ENCODE measurements at regions not wholly inside any gene's neighbourhood (a gene's known extent, or its start where the extent isn't known, plus 50 kb on each side); places are given as distances from the start of the nearest gene placed in this dataset.

DNA sequence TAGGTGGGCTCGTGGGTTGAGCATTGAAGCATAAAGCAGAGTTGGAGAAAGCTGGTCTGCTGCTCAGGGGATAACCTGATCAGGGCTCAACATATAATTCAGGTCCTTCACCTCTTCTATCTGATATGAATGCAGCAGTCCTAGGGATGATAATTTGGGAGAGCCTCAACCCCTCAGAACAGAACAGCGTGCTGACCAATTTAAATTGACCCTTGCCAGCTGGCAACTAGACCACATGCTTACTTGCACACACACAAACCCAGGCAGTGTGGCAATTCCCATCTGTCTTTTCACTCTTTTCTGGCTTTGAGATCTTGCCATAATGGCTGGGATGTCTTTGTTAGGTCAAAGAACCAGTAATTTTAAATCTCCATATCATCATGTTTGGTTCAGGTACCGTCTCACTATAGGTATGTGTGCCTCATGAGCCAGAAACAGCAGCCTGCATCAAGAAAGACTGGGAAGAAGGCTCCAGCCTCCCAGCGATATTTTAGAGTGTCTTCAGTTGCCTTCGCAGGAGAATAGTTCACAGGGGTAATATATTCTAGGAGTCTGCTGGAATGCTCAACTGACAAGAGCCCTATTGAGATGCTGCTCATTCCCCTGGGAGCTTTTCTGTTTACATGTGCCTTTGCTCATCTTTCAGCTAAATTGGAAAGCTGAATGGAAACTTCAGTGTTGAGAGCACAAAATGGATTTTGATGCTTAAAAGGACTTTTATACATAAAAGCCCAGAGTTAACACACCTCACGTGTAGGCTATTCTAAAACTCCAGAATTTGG is 497.6 kb downstream of the RASEF start:
- Histone ChIP-seq H3K9ac (ENCODE audit: extremely low read depth, low read length, poor library complexity, severe bottlenecking) (no peak overlapping the region), H3K27ac (ENCODE audit: low read depth, low read length) (no peak overlapping the region), H3K4me1 (ENCODE audit: control insufficient read depth, insufficient read depth, low read length) (no peaks in the 10 kb centered on the region), H3K9me3 (ENCODE audit: control insufficient read depth, low read length) (no peaks in the 10 kb centered on the region), H3K27me3 (ENCODE audit: control insufficient read depth, insufficient read depth, low read length, poor library complexity, severe bottlenecking) (no peaks in the 10 kb centered on the region), H3K36me3 (ENCODE audit: control insufficient read depth, insufficient read depth, low read length) (no peaks in the 10 kb centered on the region), H3K4me3 (ENCODE audit: low read length) (no peak overlapping the region)
- TF ChIP-seq, protein P1, sequence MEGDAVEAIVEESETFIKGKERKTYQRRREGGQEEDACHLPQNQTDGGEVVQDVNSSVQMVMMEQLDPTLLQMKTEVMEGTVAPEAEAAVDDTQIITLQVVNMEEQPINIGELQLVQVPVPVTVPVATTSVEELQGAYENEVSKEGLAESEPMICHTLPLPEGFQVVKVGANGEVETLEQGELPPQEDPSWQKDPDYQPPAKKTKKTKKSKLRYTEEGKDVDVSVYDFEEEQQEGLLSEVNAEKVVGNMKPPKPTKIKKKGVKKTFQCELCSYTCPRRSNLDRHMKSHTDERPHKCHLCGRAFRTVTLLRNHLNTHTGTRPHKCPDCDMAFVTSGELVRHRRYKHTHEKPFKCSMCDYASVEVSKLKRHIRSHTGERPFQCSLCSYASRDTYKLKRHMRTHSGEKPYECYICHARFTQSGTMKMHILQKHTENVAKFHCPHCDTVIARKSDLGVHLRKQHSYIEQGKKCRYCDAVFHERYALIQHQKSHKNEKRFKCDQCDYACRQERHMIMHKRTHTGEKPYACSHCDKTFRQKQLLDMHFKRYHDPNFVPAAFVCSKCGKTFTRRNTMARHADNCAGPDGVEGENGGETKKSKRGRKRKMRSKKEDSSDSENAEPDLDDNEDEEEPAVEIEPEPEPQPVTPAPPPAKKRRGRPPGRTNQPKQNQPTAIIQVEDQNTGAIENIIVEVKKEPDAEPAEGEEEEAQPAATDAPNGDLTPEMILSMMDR (conservative IDR thresholded peaks at IDR 0.05) = no peak
- Mint-ChIP-seq H3K4me3 (no peak overlapping the region), H3K27ac (no peak overlapping the region), H3K27me3 (ENCODE audit: insufficient read depth) (no peaks in the 10 kb centered on the region), H3K4me1 (no peaks in the 10 kb centered on the region), H3K9me3 (no peaks in the 10 kb centered on the region), H3K36me3 (ENCODE audit: low read depth) (no peaks in the 10 kb centered on the region)
- DNase-seq = no peak
- WGBS, 2 experiments (ENCODE audit: insufficient coverage in 1 of 2, insufficient read length in 1 of 2) = 87 to 92% methylated on average over 5 to 6 of the region's 6 CpGs

DNA sequence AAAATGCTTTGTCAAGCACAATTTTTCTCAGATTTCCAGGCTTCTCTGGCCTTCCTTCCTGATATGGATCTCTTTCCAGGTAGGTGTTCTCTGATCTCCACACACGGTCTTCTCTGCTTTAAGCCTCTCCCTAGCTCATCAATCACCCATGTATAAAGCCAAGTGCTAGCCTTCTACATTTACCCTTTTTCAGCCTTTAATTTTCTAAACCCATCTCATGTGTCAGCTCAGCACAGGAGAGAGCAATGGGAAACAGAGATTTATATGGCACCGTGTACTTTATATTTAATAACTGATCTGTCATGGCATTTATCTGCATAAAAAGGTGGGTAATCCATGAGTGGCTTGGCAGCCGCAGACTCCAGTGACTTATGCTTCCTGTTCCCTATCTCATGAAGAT is 495.0 kb downstream of the RASEF start:
- no peaks in the 10 kb centered on the region for H3K9me3 ChIP-seq (ENCODE audit: control insufficient read depth, low read length)
- no peaks in the 10 kb centered on the region for H3K36me3 Mint-ChIP-seq (ENCODE audit: low read depth)
- peaks cover 3% of the 10 kb centered on the region for H3K4me1 Mint-ChIP-seq
- no peaks in the 10 kb centered on the region for H3K4me1 ChIP-seq (ENCODE audit: control insufficient read depth, insufficient read depth, low read length)
- WGBS, 2 experiments (ENCODE audit: insufficient coverage in 1 of 2, insufficient read length in 1 of 2) = 71 to 89% methylated on average over 1 to 3 of the region's 3 CpGs
- no peak for DNase-seq
- H3K27me3 Mint-ChIP-seq (ENCODE audit: insufficient read depth) = no peaks in the 10 kb centered on the region
- no peak overlapping the region for H3K27ac Mint-ChIP-seq
- TF ChIP-seq, protein P1 (conservative IDR thresholded peaks at IDR 0.05) = no peak
- H3K27me3 ChIP-seq (ENCODE audit: control insufficient read depth, insufficient read depth, low read length, poor library complexity, severe bottlenecking) = no peaks in the 10 kb centered on the region
- no peak overlapping the region for H3K9ac ChIP-seq (ENCODE audit: extremely low read depth, low read length, poor library complexity, severe bottlenecking)
- H3K4me3 Mint-ChIP-seq = no peak overlapping the region
- no peak overlapping the region for H3K27ac ChIP-seq (ENCODE audit: low read depth, low read length)
- H3K4me3 ChIP-seq (ENCODE audit: low read length) = no peak overlapping the region
- H3K36me3 ChIP-seq (ENCODE audit: control insufficient read depth, insufficient read depth, low read length) = no peaks in the 10 kb centered on the region
- no peaks in the 10 kb centered on the region for H3K9me3 Mint-ChIP-seq

DNA sequence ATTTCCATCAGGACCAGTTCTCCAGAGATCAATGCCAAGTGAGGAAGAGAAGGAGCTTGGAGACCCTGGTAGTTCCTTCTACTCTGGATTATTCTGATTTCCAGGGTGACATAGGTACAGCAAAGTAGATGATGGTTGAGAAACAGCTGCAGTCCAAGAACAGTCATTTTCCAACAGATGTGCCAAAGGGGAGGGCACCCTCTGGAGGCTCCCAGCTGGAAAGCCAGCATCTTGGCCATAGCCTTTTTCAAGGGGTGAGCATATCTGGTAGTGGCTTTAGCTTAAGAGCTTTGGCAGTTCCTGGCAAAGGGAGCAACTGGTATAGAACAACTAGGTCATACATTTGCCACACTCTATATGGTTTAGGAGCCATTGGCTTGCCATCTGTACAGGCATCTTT is 492.7 kb downstream of the RASEF start:
- Histone ChIP-seq H3K36me3 (ENCODE audit: control insufficient read depth, insufficient read depth, low read length) (no peaks in the 10 kb centered on the region), H3K4me3 (ENCODE audit: low read length) (no peak overlapping the region), H3K9ac (ENCODE audit: extremely low read depth, low read length, poor library complexity, severe bottlenecking) (no peak overlapping the region), H3K27me3 (ENCODE audit: control insufficient read depth, insufficient read depth, low read length, poor library complexity, severe bottlenecking) (no peaks in the 10 kb centered on the region), H3K9me3 (ENCODE audit: control insufficient read depth, low read length) (peaks cover 9% of the 10 kb centered on the region), H3K27ac (ENCODE audit: low read depth, low read length) (no peak overlapping the region), H3K4me1 (ENCODE audit: control insufficient read depth, insufficient read depth, low read length) (no peaks in the 10 kb centered on the region)
- DNase-seq = no peak
- H3K4me1 Mint-ChIP-seq = peaks cover 3% of the 10 kb centered on the region
- no peak overlapping the region for H3K4me3 Mint-ChIP-seq
- no peaks in the 10 kb centered on the region for H3K27me3 Mint-ChIP-seq (ENCODE audit: insufficient read depth)
- H3K27ac Mint-ChIP-seq = no peak overlapping the region
- TF ChIP-seq, protein P1 (conservative IDR thresholded peaks at IDR 0.05) = peak; percentile 33
- peaks cover 2% of the 10 kb centered on the region for H3K9me3 Mint-ChIP-seq
- H3K36me3 Mint-ChIP-seq (ENCODE audit: low read depth) = no peaks in the 10 kb centered on the region
